PC-9 (cell line): ENCODE measurements at regions not wholly inside any gene's neighbourhood (a gene's known extent, or its start where the extent isn't known, plus 50 kb on each side); places are given as distances from the start of the nearest gene placed in this dataset.

Experiments
- BruUV-seq: library from RNA; stranded (reverse); fragments of 400-500 nt; replicated peaks from 2 replicates; lab custom pipeline; 2021; lab: Mats Ljungman, UMichigan
- CTCF ChIA-PET: fragments of 300-600 bp; sonication (Branson Sonifier 250); formaldehyde crosslinking; loops from one replicate; lab custom pipeline; 2022; ENCODE audit warnings: antibody characterized with exemption; lab: Charles Lee
- POLR2A ChIA-PET: fragments of 300-600 bp; sonication (Branson Sonifier 250); formaldehyde crosslinking; loops from one replicate; lab custom pipeline; 2022; ENCODE audit warnings: antibody characterized with exemption; ENCODE audit not compliant: unreplicated experiment; lab: Charles Lee
- DNase-seq, 2 experiments: peaks; one replicate each; pipeline versions ENCODE4 v3.0.0 to v3.0.0-alpha.2; 2015 to 2022; ENCODE audit warnings: mixed read lengths in 1 of 2
- H2AFZ ChIP-seq: fragments of 200-600 bp; sonication (generic); 2 replicates; pipeline ENCODE4 v1.8.1; 2017; ENCODE audit warnings: antibody characterized with exemption
- H3F3A ChIP-seq: fragments of 200-600 bp; sonication (generic); 2 replicates; pipeline ENCODE4 v1.8.1; 2017; ENCODE audit warnings: antibody characterized with exemption, mild to moderate bottlenecking, low read depth; ENCODE audit not compliant: insufficient read depth
- H3K27ac ChIP-seq: fragments of 200-600 bp; sonication (generic); 2 replicates; pipeline ENCODE4 v1.6.1; 2016; ENCODE audit warnings: mixed run types
- H3K27me3 ChIP-seq: fragments of 200-600 bp; sonication (generic); 2 replicates; pipeline ENCODE4 v1.6.1; 2016; ENCODE audit warnings: low read depth, mixed run types; ENCODE audit not compliant: insufficient read depth
- H3K36me3 ChIP-seq: fragments of 200-600 bp; sonication (generic); 2 replicates; pipeline ENCODE4 v1.6.1; 2016; ENCODE audit warnings: low read depth, mixed run types
- H3K4me1 ChIP-seq: fragments of 200-600 bp; sonication (generic); replicated peaks from 2 replicates; pipeline ENCODE4 v1.6.1; 2016; ENCODE audit warnings: mixed run types; ENCODE audit not compliant: insufficient read depth
- H3K4me2 ChIP-seq: fragments of 200-600 bp; sonication (generic); 2 replicates; pipeline ENCODE4 v1.6.1; 2017; ENCODE audit warnings: mixed run types
- H3K4me3 ChIP-seq: fragments of 200-600 bp; sonication (generic); 2 replicates; pipeline ENCODE4 v1.6.1; 2016; ENCODE audit warnings: mixed run types
- H3K79me2 ChIP-seq: fragments of 200-600 bp; sonication (generic); 2 replicates; pipeline ENCODE4 v1.6.1; 2017; ENCODE audit warnings: low read depth, mixed run types
- H3K9me2 ChIP-seq: fragments of 200-600 bp; sonication (generic); 2 replicates; pipeline ENCODE4 v1.8.1; 2017; ENCODE audit warnings: mild to moderate bottlenecking; ENCODE audit not compliant: insufficient read depth
- H3K9me3 ChIP-seq: fragments of 200-600 bp; sonication (generic); 2 replicates; pipeline ENCODE4 v1.8.1; 2016; ENCODE audit warnings: low read depth; ENCODE audit not compliant: insufficient read depth
- H4K20me1 ChIP-seq: fragments of 200-600 bp; sonication (generic); 2 replicates; pipeline ENCODE4 v1.8.1; 2017; ENCODE audit not compliant: insufficient read depth
- EZH2 ChIP-seq: fragments of 200-600 bp; sonication (generic); IDR thresholded peaks from 2 replicates; pipeline ENCODE4 v1.8.0; 2017; ENCODE audit warnings: antibody characterized with exemption, low read depth
- intact Hi-C: fragments of 100-400 bp; cut with micrococcal nuclease; formaldehyde crosslinking; loops from one replicate; pipeline ENCODE4 v1.10.0; 2022; ENCODE audit not compliant: unreplicated experiment
- TF ChIP-seq, protein P1 (sequence below): fragments of 200-600 bp; sonication (generic); conservative IDR thresholded peaks from 2 replicates; pipeline ENCODE4 v1.6.1; 2017; ENCODE audit warnings: mixed run types, antibody characterized with exemption, mild to moderate bottlenecking, moderate library complexity

DNA sequence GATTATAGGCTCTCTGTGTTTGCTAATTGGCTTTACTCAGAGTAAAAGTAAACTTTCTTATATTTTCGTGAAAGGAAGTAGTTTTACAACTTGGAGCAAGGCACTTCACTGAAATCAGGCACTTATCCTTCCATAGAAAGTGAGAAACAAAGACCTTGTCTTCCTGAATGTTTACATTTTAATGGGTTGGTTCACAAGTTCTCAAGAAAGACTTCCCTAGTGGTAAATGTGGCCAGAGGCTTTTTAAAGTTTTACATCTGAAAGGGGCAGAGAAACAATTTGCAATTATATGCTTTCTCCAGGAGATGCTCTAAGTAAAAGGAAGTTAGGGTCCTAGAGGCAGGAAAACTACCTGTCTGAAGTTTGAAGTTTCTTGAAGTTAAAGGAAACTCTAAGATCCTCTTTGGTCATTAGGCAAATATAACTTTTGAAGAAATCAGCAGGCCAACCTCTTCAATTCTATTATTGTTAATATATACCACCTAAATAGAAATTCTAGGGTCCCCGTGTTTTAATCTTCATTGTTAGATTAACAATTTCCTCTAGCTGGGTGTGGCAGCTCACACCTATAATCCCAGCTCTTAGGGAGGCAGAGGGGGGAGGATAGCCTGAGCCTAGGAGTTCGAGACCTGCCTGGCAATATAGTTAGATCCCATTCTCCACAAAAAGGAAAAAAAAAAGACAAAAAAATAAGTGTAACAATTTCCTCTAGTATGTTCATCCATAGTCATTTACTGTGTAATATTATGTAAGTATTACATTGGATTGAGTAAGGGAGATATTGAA is 644.9 kb upstream of the FOXG1 start:
- no TSS peak for BruUV-seq
- CTCF ChIA-PET: no interaction called here
- intact Hi-C loops: no loop called here

DNA sequence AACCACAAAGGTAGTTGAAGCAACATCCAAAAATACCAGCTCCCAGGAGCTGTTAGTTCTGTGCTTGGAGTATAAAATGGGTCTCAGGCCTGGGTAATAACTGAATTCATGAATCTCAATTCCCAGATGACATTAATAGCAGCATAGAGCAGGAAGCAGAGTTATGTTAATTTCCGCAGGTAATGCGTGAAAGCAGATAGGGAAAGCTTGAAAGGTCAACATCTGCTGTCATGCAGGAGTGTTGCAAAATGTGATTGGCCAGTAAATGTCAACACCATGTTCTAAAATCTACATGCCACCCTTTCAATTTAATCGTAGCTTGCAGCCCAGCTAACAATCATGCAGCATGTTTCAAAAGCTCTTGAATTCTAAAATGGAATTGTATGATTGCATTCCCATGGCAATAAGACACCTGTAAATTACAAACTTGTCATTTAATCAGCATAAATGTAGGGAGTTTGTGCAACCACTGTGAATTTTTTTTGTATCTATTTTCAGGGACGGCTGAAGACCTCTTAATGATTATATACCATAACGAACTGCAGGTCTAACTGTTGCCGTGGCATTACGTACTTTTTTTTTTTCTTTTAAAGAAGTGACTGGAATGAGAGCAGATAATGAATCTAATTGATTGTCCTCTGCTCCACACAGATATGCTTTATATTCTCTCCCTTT is 635.8 kb upstream of the FOXG1 start:
- CTCF ChIA-PET: no interaction called here
- TF ChIP-seq EZH2: no peak
- TF ChIP-seq, protein P1, sequence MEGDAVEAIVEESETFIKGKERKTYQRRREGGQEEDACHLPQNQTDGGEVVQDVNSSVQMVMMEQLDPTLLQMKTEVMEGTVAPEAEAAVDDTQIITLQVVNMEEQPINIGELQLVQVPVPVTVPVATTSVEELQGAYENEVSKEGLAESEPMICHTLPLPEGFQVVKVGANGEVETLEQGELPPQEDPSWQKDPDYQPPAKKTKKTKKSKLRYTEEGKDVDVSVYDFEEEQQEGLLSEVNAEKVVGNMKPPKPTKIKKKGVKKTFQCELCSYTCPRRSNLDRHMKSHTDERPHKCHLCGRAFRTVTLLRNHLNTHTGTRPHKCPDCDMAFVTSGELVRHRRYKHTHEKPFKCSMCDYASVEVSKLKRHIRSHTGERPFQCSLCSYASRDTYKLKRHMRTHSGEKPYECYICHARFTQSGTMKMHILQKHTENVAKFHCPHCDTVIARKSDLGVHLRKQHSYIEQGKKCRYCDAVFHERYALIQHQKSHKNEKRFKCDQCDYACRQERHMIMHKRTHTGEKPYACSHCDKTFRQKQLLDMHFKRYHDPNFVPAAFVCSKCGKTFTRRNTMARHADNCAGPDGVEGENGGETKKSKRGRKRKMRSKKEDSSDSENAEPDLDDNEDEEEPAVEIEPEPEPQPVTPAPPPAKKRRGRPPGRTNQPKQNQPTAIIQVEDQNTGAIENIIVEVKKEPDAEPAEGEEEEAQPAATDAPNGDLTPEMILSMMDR: no peak
- Histone ChIP-seq H3K4me1 (no peaks in the 10 kb centered on the region), H3K79me2 (no peaks in the 10 kb centered on the region), H3K27me3 (no peaks in the 10 kb centered on the region), H3F3A (no peaks in the 10 kb centered on the region), H3K4me2 (no peak overlapping the region), H2AFZ (no peak overlapping the region), H3K9me2 (no peaks in the 10 kb centered on the region), H4K20me1 (no peaks in the 10 kb centered on the region), H3K4me3 (no peak overlapping the region), H3K27ac (no peak overlapping the region), H3K36me3 (no peaks in the 10 kb centered on the region), H3K9me3 (no peaks in the 10 kb centered on the region)
- DNase-seq: no peak
- POLR2A ChIA-PET: no interaction called here
- intact Hi-C loops: no loop called here
- no TSS peak for BruUV-seq

More for the DNA sequence above, 644.9 kb upstream of the FOXG1 start:
- no peaks in the 10 kb centered on the region for H3F3A ChIP-seq
- no peaks in the 10 kb centered on the region for H4K20me1 ChIP-seq
- POLR2A ChIA-PET: no interaction called here
- TF ChIP-seq, protein P1: no peak
- TF ChIP-seq EZH2: no peak
- no peak for DNase-seq
- H3K27ac ChIP-seq: no peak overlapping the region
- no peaks in the 10 kb centered on the region for H3K4me1 ChIP-seq
- H3K36me3 ChIP-seq: no peaks in the 10 kb centered on the region
- no peak overlapping the region for H3K4me3 ChIP-seq
- H2AFZ ChIP-seq: no peak overlapping the region
- no peaks in the 10 kb centered on the region for H3K9me2 ChIP-seq
- H3K79me2 ChIP-seq: no peaks in the 10 kb centered on the region
- H3K4me2 ChIP-seq: no peak overlapping the region
- H3K27me3 ChIP-seq: no peaks in the 10 kb centered on the region
- no peaks in the 10 kb centered on the region for H3K9me3 ChIP-seq

DNA sequence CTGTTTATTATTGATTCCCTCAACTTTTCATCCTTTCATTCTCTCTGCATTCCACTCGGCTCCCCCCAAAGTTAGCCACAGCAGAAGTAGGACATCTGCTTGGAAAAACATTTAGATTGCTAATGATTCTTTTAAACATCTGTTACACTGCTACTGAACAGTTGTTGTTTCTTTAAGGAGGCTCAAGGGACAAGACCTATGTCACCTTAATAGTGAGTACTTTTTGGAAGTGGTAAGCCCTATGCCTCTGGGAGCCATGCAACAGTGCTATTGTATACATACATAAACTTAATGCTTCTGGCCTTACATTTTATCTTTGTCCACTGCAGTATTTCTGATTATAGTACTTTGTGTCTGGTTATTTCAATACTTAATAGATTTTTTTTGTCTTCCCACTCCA is 628.2 kb upstream of the FOXG1 start:
- ChIA-PET POLR2A (no interaction called here), CTCF (no interaction called here)
- Histone ChIP-seq H4K20me1 (no peaks in the 10 kb centered on the region), H3K4me3 (no peak overlapping the region), H3K36me3 (no peaks in the 10 kb centered on the region), H3K9me2 (no peaks in the 10 kb centered on the region), H3K27me3 (no peaks in the 10 kb centered on the region), H3K4me1 (no peaks in the 10 kb centered on the region), H3K4me2 (no peak overlapping the region), H2AFZ (no peak overlapping the region), H3K9me3 (no peaks in the 10 kb centered on the region), H3F3A (no peaks in the 10 kb centered on the region), H3K27ac (no peak overlapping the region), H3K79me2 (no peaks in the 10 kb centered on the region)
- no peak for DNase-seq
- intact Hi-C loops: no loop called here
- BruUV-seq: no TSS peak
- TF ChIP-seq EZH2: no peak
- TF ChIP-seq, protein P1: no peak
